GM19463 (cell line): ENCODE measurements at regions not wholly inside any gene's neighbourhood (a gene's known extent, or its start where the extent isn't known, plus 50 kb on each side); places are given as distances from the start of the nearest gene placed in this dataset.

Source experiments
- ATAC-seq: cut with Tn5 transposase; IDR thresholded peaks from one replicate; pipeline ENCODE4 v1.9.1; 2021; ENCODE audit warnings: mild to moderate bottlenecking, moderate library complexity; ENCODE audit not compliant: unreplicated experiment

DNA sequence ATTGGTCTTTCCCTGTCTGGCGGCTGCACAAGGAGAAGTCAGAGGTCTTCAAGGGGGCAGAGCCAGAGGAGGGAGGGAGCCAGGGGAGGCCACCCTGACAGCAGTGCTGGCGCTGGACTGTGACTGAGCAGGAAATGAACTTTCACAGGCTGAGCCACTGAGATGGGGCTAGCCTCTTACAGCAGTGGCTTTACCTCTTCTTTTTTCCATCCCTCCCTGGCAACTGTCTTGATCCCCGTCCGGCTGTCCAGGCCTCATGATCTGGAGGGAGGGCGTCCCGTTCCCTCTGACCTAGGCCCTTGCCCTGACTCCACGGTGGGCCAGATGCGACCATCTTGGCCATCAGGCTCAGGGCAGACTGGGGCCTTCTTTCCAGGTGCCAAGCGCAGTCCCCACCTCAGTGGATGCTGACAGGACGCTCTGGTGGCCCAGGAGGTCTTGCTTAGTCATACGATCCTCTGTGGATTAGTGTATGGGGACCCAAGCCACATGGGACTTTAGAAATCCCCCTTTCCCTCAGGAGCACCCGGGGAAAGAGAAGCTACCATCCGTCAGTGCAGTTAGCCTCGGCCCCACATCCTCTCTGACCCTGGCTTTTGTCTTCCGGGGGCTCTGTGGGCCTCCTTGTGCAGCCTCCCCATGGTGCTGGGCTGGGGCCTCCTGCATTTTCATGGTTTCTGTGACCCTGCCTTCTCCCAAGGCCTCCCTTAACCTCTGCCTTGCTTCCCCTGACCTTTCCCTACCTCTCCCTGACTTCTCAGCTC lies 57.4 kb upstream of the CCDC167 start:
- ATAC-seq, result no peak

GRCh38 chr6:37555040-37555781 lies 55.5 kb upstream of the CCDC167 start:
- ATAC-seq, result no peak

- no peak for ATAC-seq
Measured at GRCh38 chr6:37554480-37554819, 54.8 kb upstream of the CCDC167 start.

DNA sequence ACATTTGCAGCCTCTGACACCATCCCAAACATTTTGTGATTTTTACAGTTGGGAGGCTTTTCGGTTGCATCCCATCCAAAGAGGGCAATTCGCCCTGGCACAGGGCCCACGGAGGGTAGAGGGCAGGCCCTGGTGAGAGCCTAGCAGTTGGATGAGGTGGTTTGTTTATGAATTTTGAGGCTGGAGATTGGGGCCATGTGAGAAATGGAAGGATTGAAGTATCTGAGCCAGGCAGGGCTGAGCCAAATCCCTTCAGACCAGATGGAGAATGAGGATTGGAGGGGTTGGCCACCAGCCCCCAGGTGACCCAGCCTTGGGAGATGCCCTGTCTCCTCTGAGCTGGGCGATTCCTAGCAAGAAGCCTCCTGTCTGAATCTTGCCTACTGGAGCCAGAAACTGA lies 52.6 kb upstream of the CCDC167 start:
- ATAC-seq, result no peak

- no peak for ATAC-seq
Measured at GRCh38 chr6:37551867-37552266, 52.2 kb upstream of the CCDC167 start.

GRCh38 chr6:37551446-37551845 lies 51.8 kb upstream of the CCDC167 start:
- ATAC-seq, result no peak

GRCh38 chr6:37551002-37551401 lies 51.3 kb upstream of the CCDC167 start:
- ATAC-seq, result no peak

GRCh38 chr6:37550191-37550831 lies 50.6 kb upstream of the CCDC167 start:
- no peak for ATAC-seq

DNA sequence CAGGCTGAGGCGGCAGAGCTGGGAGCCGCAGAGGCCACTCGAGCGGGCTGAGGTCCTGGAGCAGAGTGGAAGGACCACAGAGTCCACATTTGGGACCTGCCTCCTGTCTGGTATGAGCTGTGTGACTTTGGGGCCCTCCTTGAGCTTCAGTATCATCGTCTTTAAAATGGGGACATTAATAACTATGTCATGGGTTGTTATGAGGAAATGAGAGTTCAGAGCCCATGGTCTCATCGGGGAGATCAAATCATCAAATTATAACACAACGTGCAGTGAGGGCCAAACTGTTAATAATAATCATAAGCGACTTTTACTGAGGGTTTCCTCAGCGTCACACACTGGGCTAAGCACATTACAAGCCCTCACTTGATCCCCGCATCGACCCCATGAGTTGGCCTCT lies 49.9 kb upstream of the CCDC167 start:
- ATAC-seq, result no peak
